ENCODE measurements at regions not wholly inside any gene's neighbourhood (a gene's known extent, or its start where the extent isn't known, plus 50 kb on each side); places are given as distances from the start of the nearest gene placed in this dataset.
"Not testable (repeated sequence)": the region's sequence is repeated elsewhere in the genome, so short reads cannot be mapped to it uniquely, and the experiment has no call there.

GRCh38 chr5:171724468-171725204 lies 61.0 kb upstream of the SMIM23 start:
- Histone ChIP-seq H3K27me3 (ENCODE audit: control insufficient read depth, insufficient read depth, low read length) (no peaks in the 10 kb centered on the region), H3K4me3 (ENCODE audit: low read depth, low read length) (no peak overlapping the region), H3K36me3 (ENCODE audit: control insufficient read depth, insufficient read depth, low read length) (no peaks in the 10 kb centered on the region)
- no peak for TF ChIP-seq CTCF (IDR thresholded peaks at IDR 0.05; ENCODE audit: insufficient read depth, low read length, severe bottlenecking)
- FAIRE-seq: no peak
- DNase-seq (ENCODE audit: low read depth): peak; percentile 4

DNA sequence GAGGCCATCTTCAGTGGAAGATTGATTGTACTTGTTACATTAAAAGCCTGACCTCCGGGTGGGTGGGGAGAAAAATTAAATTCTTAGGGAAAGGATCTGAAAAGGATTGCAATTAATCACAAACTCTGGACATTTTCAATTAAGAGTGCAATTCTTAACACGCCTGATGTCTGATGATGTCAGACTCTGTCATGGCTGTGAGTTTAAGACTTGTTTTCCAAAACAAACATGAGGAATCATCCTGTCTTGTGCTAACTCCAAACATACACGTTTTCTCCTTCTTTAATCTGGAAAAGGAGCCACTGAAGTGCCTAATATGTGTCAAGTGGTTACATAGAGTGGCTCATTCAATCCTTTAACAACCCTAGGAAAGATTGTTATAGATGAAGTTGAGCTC lies 60.4 kb upstream of the SMIM23 start:
- H3K36me3 ChIP-seq (ENCODE audit: control insufficient read depth, insufficient read depth, low read length): no peaks in the 10 kb centered on the region
- no peak overlapping the region for H3K4me3 ChIP-seq (ENCODE audit: low read depth, low read length)
- no peak for TF ChIP-seq CTCF (IDR thresholded peaks at IDR 0.05; ENCODE audit: insufficient read depth, low read length, severe bottlenecking)
- H3K27me3 ChIP-seq (ENCODE audit: control insufficient read depth, insufficient read depth, low read length): no peaks in the 10 kb centered on the region
- FAIRE-seq (peak; percentile 58), DNase-seq (ENCODE audit: low read depth) (peak; percentile 76)

DNA sequence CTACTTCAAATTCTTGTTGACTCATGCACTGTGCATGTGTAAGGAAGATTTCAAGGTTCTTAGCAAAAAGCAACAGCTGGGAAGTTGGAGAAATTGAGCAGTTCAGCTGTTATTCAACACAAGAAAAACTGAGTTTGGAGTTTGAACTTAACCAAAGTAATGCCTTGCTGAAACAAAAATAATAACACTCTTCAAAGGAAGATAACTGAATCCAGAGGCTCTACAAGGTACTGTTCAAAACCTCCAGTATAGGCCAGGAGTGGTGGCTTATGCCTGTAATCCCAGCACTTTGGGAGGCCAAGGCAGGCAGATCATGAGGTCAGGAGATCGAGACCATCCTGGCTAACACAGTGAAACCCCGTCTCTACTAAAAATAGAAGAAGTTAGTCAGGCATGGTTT lies 58.8 kb upstream of the SMIM23 start:
- not testable (repeated sequence) for FAIRE-seq; H3K27me3 ChIP-seq (ENCODE audit: control insufficient read depth, insufficient read depth, low read length); H3K4me3 ChIP-seq (ENCODE audit: low read depth, low read length); H3K36me3 ChIP-seq (ENCODE audit: control insufficient read depth, insufficient read depth, low read length); DNase-seq (ENCODE audit: low read depth)

DNA sequence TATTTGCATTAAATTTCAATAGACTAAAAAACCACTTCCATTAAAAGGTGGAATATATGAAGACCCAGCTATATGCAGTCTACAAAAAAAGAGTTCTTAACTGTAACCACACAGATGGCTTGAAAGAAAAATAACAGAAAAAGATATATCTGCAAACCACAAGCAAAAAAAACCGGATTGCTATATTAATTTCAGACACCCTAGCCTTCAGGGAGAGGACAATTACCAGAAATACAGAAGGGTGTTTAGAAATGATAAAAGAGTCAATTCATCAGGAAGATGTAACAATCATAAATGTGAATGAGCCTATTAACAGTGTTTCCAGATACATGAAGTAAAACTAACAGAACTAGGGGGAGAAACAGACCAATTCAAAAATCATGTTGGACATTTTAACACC lies 56.9 kb upstream of the SMIM23 start:
- no peak for TF ChIP-seq CTCF (IDR thresholded peaks at IDR 0.05; ENCODE audit: insufficient read depth, low read length, severe bottlenecking)
- FAIRE-seq: no peak

More for the DNA sequence above, 56.9 kb upstream of the SMIM23 start:
- DNase-seq (ENCODE audit: low read depth): no peak
- Histone ChIP-seq H3K27me3 (ENCODE audit: control insufficient read depth, insufficient read depth, low read length) (no peaks in the 10 kb centered on the region), H3K4me3 (ENCODE audit: low read depth, low read length) (no peak overlapping the region), H3K36me3 (ENCODE audit: control insufficient read depth, insufficient read depth, low read length) (no peaks in the 10 kb centered on the region)

All from bronchial epithelial cell (primary cell).